ENCODE measurements at regions not wholly inside any gene's neighbourhood (a gene's known extent, or its start where the extent isn't known, plus 50 kb on each side); places are given as distances from the start of the nearest gene placed in this dataset.
"Not testable (repeated sequence)": the region's sequence is repeated elsewhere in the genome, so short reads cannot be mapped to it uniquely, and the experiment has no call there.

- TF ChIP-seq SIRT6 (IDR thresholded peaks at IDR 0.05; ENCODE audit: low read length) (no peak), HDAC2 (IDR thresholded peaks at IDR 0.05; ENCODE audit: borderline replicate concordance in 1 of 2, low read depth in 2 of 2, low read length in 2 of 2) (no peak), TAF7 (optimal IDR thresholded peaks at IDR 0.05; ENCODE audit: borderline replicate concordance, low read depth, low read length) (no peak), SP1 (IDR thresholded peaks at IDR 0.05; ENCODE audit: low read depth, low read length) (no peak), TBP (IDR thresholded peaks at IDR 0.05; ENCODE audit: low read depth, low read length) (no peak), CBX5 (IDR thresholded peaks at IDR 0.05; ENCODE audit: low read depth, low read length) (no peak), POU5F1 (IDR thresholded peaks at IDR 0.05; ENCODE audit: low read depth, low read length) (no peak)
Observed at GRCh38 chr5:74526111-74526510, 114.4 kb downstream of the ENC1 start (continued).

DNA sequence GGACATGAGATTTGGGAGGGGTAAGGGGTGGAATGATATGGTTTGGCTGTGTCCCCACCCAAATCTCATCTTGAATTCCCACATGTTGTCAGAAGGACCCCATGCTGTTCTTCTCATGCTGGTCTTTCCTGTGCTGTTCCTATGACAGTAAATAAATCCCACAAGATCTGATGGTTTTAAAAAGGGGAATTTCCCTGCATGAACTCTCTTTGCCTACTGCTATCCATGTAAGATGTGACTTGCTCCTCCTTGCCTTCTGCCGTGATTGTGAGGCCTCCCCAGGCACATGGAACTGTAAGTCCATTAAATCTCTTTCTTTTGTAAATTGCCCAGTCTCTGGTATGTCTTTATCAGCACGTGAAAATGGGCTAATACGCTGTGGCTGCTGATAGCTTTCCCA is 115.8 kb downstream of the ENC1 start:
- H3K36me3 ChIP-seq (ENCODE audit: control insufficient read depth in 2 of 4, insufficient read depth in 4 of 4, low read length in 3 of 4); H3K14ac ChIP-seq (ENCODE audit: insufficient read length); H2AFZ ChIP-seq (ENCODE audit: low read length); H3K79me2 ChIP-seq (ENCODE audit: control insufficient read depth in 1 of 2, insufficient read depth in 2 of 2, low read length in 2 of 2); H3K18ac ChIP-seq (ENCODE audit: extremely low read depth, low read length); H3K23ac ChIP-seq (ENCODE audit: insufficient read length); POLR2A ChIA-PET (ENCODE audit: partially characterized antibody); H4K91ac ChIP-seq (replicated peaks; ENCODE audit: insufficient read length, low read length); H3K27ac ChIP-seq (ENCODE audit: low read depth, low read length); H3K9ac ChIP-seq (replicated peaks in 1 of 4; ENCODE audit: extremely low read depth in 1 of 4, low read depth in 3 of 4, low read length in 3 of 4); H2BK20ac ChIP-seq (ENCODE audit: low read length); H2BK120ac ChIP-seq (replicated peaks; ENCODE audit: low read depth, low read length); H4K8ac ChIP-seq (ENCODE audit: extremely low read depth, insufficient read depth, low read length); CTCF ChIA-PET (ENCODE audit: partially characterized antibody); FAIRE-seq; H4K20me1 ChIP-seq (replicated peaks in 1 of 2; ENCODE audit: control insufficient read depth in 1 of 2, insufficient read depth in 2 of 2, low read length in 2 of 2); H3K23me2 ChIP-seq (ENCODE audit: low read depth, low read length); H4K5ac ChIP-seq (ENCODE audit: insufficient read length, low read depth, low read length); H3K79me1 ChIP-seq (ENCODE audit: low read depth, low read length); H2AK5ac ChIP-seq (ENCODE audit: low read depth, low read length); DNase-seq (ENCODE audit: low read depth in 1 of 2, low spot score in 2 of 2); H2BK15ac ChIP-seq (ENCODE audit: low read length); H2BK12ac ChIP-seq (ENCODE audit: low read depth, low read length); H3K4me2 ChIP-seq (ENCODE audit: insufficient read depth in 1 of 2, low read depth in 2 of 2, low read length in 2 of 2); H3K56ac ChIP-seq (replicated peaks; ENCODE audit: insufficient read length, low read depth, low read length); H3K27me3 ChIP-seq (replicated peaks in 1 of 4; ENCODE audit: control insufficient read depth in 3 of 4, extremely low read depth in 1 of 4, insufficient read depth in 3 of 4, low read length in 3 of 4); H3K4ac ChIP-seq (replicated peaks; ENCODE audit: insufficient read length, low read depth, low read length); H3K4me3 ChIP-seq (ENCODE audit: extremely low read depth in 1 of 4, insufficient read depth in 2 of 4, low read depth in 3 of 4, low read length in 4 of 4); H2BK5ac ChIP-seq (ENCODE audit: low read depth, low read length); H3K4me1 ChIP-seq (replicated peaks in 1 of 4; ENCODE audit: control insufficient read depth in 3 of 4, insufficient read depth in 4 of 4, low read length in 3 of 4): not testable (repeated sequence)
- 94% methylated on average over 3 of the region's 3 CpGs; no CpG with 5 or more reads in 1 of the 2 experiments for WGBS, 2 experiments (ENCODE audit: extremely low coverage in 1 of 2, insufficient coverage in 1 of 2, insufficient read length in 1 of 2, insufficient replicate concordance in 2 of 2, low coverage in 1 of 2, low lambda C conversion rate in 2 of 2, missing lambda C conversion rate in 1 of 2)
- H3K9me3 ChIP-seq (ENCODE audit: insufficient read depth in 2 of 2, low read depth in 1 of 2, low read length in 1 of 2): peaks cover 26 to 31% of the 10 kb centered on the region in 2 experiments
